ENCODE measurements at regions not wholly inside any gene's neighbourhood (a gene's known extent, or its start where the extent isn't known, plus 50 kb on each side); places are given as distances from the start of the nearest gene placed in this dataset.
"Not testable (repeated sequence)": the region's sequence is repeated elsewhere in the genome, so short reads cannot be mapped to it uniquely, and the experiment has no call there.

DNA sequence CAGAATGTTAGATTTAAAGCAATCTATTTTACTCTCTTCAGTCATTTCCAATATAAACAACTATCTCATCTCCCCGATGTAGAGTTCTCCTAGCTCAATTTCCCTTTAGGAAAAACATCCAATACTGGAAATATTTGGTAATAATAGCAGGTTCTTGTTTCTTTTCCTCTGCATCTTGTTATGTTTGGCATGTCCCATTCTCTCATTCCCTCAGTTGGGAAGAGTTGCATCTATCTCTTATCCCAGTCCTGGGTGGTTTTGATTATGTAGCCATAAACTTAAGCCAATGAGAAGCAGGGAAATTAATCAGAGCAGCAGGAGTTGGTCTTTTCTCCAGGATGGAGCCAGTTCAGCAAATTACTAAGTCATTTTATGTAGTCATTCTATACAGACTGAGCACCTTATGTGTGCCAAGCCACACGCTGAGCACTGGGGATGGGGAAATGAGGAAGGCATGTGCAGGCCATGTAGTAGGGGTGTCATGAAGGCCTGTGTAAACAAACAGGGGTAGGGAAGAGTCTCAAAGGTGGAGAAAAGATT is 418.2 kb upstream of the NFIA start:
- no peak for DNase-seq (ENCODE audit: low read depth in 2 of 2)

DNA sequence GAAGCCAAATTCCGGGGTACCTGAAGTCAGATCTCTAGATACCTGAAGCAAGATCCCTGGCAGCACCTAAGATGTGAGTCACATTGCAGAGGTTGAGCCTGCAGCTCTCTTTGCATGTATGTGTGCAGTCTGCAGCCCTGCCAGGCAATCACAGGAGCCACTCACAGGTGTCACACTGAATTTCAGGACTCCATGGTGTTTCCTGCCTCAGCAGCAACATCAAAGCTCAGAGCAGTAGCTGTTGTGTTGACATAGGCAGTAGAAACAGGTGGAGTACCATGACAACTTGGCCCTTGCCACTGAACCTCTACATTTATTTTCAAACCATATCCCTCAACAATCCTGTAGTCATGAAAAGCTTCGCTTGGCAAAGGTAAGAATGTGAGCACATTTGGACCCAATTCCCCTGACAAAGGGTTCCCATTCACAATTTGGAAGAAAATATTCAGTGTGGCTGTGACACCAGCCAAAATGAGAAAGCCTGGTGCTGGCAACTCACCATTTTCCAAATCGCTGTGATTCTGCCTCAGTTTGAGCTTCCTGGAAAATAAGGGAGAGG is 419.8 kb upstream of the NFIA start:
- DNase-seq (ENCODE audit: low read depth in 2 of 2): no peak

- no peak for DNase-seq (ENCODE audit: low read depth in 2 of 2)
Measured at GRCh38 chr1:60657926-60658325, 424.4 kb upstream of the NFIA start.

DNA sequence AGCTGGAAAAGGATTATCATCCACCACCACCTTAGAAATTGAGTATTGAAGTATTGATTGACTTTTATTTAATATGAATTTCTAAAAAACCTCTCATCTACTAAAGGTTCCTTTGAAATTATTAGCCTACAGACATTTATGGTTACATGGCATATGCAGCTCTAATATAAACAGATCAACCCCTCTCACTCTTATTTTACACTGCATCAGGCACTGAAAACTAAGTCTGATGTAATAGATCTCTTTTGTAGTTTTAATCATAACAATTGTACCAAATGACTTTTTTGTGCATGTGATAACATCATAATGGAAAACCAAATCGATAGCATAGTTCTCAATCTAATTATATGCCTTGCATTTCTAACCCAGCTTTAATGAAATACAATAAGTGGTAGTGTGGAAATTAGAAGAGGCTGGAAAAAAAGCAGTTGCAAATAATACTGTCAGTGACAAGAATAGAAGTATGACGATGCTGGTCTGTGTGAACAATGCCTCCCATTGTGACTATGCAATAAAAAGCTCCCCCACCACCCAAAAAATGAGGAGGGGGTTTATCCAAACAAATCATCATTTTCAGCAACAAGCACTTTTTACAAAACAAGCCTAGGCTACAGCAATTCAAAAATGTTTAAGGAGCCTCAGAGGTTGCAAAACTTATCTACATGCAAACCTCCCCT is 426.5 kb upstream of the NFIA start:
- DNase-seq (ENCODE audit: low read depth in 2 of 2): no peak

DNA sequence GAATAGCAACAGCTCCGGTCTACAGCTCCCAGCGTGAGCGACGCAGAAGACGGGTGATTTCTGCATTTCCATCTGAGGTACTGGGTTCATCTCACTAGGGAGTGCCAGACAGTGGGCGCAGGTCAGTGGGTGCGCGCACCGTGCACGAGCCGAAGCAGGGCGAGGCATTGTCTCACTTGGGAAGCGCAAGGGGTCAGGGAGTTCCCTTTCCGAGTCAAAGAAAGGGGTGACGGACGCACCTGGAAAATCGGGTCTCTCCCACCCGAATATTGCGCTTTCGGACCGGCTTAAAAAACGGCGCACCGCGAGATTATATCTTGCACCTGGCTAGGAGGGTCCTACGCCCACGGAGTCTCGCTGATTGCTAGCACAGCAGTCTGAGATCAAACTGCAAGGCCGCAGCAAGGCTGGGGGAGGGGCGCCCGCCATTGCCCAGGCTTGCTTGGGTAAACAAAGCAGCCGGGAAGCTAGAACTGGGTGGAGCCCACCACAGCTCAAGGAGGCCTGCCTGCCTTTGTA is 442.3 kb upstream of the NFIA start:
- DNase-seq (ENCODE audit: low read depth in 2 of 2): not testable (repeated sequence)

- DNase-seq (ENCODE audit: low read depth in 2 of 2): no peak
Measured at GRCh38 chr1:60639287-60639686, 443.1 kb upstream of the NFIA start.

GRCh38 chr1:60637651-60638050 is 444.7 kb upstream of the NFIA start:
- no peak for DNase-seq (ENCODE audit: low read depth in 2 of 2)

GRCh38 chr1:60636946-60637345 is 445.4 kb upstream of the NFIA start:
- DNase-seq (ENCODE audit: low read depth in 2 of 2): no peak

GRCh38 chr1:60634106-60634505 is 448.3 kb upstream of the NFIA start:
- DNase-seq (ENCODE audit: low read depth in 2 of 2): no peak

- no peak for DNase-seq (ENCODE audit: low read depth in 2 of 2)
Measured at GRCh38 chr1:60622486-60622885, 459.9 kb upstream of the NFIA start.

GRCh38 chr1:60621368-60621851 is 461.0 kb upstream of the NFIA start:
- DNase-seq (ENCODE audit: low read depth in 2 of 2): no peak

DNA sequence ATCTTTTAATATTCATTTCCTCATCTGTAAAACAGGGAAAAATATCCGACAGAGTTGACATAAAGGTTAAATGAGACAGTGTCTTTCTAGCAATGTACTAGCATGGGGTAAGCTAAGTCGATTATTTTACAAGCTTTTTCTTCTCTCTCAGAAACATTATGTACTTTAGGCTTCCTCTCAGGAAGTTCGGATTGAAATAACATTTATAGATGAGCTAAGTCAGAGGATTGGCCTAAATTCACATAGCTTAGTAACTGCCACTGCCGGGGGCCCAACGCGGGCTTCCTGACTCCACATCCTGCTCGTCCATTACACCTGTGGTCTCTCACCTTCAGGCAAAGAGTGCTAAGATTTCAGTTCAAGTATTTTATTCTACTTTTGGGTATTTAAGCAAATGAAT is 462.3 kb upstream of the NFIA start:
- DNase-seq (ENCODE audit: low read depth in 2 of 2): no peak

DNA sequence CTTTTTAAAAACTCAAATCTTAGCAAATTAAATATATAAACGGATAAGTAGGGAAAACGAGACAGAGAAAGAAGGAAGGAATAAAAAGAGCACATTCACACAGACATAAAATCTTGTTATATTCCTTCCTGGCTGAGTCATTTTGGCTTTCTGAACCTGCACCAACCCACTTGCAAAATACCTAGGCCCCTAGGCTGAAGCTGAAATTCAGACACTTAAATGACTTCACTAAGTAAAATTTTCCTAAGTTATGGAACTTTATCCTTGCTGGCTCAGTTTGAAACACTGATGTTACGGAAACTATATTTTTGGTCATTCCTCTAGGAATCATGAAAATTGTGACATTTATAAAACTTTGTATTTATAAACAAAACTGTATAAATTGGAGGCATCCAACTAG is 462.8 kb upstream of the NFIA start:
- no peak for DNase-seq (ENCODE audit: low read depth in 2 of 2)

GRCh38 chr1:60615666-60616065 is 466.7 kb upstream of the NFIA start:
- DNase-seq (ENCODE audit: low read depth in 2 of 2): no peak

DNA sequence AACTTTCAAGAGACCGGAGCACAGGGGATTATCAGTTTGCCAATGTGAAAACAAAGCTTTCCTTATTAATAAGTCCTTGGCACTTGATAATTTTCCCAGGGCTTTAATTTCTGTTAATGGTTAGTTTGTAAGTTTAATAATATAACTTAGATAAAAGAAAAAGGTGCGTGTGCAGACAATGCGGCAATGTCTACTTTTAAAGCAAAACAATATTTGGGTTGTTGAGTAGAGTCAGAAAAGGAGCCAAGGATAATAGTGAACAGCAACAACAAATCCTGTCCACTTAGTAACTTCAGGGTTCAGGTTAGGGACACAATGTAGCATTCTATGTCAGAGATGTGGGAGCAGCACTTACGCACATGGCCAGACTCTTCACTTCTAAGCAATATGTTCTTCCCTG is 469.6 kb upstream of the NFIA start:
- no peak for DNase-seq (ENCODE audit: low read depth in 2 of 2)

DNA sequence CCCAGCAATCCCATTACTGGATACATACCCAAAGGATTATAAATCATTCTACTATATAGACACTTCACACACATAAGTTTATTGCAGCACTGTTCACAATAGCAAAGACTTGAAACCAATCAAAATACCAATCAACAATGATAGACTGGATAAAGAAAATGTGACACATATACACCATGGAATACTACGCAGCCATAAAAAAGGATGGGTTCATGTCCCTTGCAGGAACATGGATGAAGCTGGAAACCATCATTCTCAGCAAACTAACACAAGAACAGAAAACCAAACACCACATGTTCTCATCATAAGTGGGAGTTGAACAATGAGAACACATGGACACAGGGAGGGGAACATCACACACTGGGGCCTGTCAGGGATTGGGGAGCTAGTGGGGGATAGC is 475.4 kb upstream of the NFIA start:
- DNase-seq (ENCODE audit: low read depth in 2 of 2): not testable (repeated sequence)

DNA sequence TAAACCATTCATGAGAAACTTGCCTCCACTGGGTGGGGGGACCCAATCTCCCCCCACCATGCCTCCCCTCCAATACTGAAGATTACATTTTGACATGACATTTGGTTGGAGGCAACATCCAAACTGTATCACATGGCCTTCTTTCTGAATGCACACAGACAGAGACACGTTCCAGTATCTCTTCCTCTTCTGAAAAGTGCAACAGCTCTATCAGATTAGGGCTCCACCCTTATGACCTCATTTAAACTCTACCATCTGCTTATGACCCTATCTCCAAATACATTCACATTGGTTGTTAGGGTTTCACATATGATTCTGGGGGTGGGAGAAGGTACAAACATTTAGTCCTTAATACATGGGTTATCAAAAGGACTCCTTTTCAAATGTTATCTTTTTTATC is 481.8 kb upstream of the NFIA start:
- DNase-seq (ENCODE audit: low read depth in 2 of 2): no peak

- no peak for DNase-seq (ENCODE audit: low read depth in 2 of 2)
Measured at GRCh38 chr1:60599574-60599973, 482.8 kb upstream of the NFIA start.

DNA sequence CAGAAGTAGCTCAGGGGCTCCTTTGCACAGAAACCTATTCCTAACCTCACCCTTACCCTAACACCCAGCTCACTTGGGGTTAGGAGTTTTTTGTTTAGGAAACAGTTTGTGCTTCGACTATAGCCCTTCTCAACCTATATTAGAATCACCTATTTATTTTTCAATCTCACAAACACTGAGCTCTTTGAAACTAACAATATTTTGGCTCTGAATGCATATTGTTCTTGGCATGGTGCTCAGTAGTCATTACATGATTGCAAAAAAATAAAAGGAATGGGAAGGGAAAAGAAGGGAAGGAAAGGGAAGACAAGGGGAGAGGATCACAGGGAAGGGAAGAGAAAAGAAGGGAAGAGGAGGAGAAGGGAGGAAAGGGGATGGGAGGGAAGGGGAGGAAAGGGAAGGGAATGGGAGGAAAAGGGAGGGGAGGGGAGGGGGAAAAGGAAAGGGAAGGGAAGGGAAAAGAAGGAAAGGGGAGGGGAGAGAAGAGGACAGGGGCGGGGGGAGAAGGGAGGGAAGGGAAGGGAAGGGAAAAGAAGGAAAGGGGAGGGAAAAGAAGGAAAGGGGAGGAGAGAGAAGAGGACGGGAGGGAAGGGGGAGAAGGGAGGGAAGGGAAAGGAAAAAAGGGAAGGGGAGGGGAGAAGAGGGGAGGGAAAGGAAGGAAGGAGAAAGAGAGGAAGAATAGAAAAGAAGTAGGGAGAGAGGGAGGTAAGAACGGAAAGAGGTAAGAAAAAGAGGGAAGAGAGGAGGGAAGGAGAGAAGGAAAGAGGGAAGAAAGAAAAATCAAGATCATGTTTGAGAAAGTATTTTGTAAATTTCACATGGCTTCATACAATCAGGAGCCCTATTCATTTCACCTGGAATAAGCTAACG is 484.1 kb upstream of the NFIA start:
- DNase-seq (ENCODE audit: low read depth in 2 of 2): no peak

- DNase-seq (ENCODE audit: low read depth in 2 of 2): no peak
Measured at GRCh38 chr1:60596791-60597750, 485.3 kb upstream of the NFIA start.

GRCh38 chr1:60591583-60591982 is 490.8 kb upstream of the NFIA start:
- DNase-seq (ENCODE audit: low read depth in 2 of 2): no peak

Measured in stimulated activated CD4-positive, alpha-beta T cell treated with anti-CD3 and anti-CD28 coated beads, Interleukin-1b, Interleukin-23, amount 100 ng/mL, for 4 hours (primary cell).